Activated CD4-positive, alpha-beta memory T cell treated with anti-CD3 and anti-CD28 coated beads, Interleukin-2, amount 10 ng/mL, durations not matched to agents 7 days and 5 days (primary cell): ENCODE measurements at regions not wholly inside any gene's neighbourhood (a gene's known extent, or its start where the extent isn't known, plus 50 kb on each side); places are given as distances from the start of the nearest gene placed in this dataset.

Source experiments
- CTCF ChIA-PET: fragments of 350-600 bp; sonication (Branson Sonifier 250); formaldehyde crosslinking; loops from one replicate; lab custom pipeline; 2021; ENCODE audit warnings: antibody characterized with exemption, inconsistent platforms; lab: Charles Lee
- POLR2A ChIA-PET: fragments of 350-600 bp; sonication (Branson Sonifier 250); formaldehyde crosslinking; loops from one replicate; lab custom pipeline; 2021; ENCODE audit warnings: antibody characterized with exemption; lab: Charles Lee
- DNase-seq: peaks from one replicate; pipeline ENCODE4 v3.0.0-alpha.2; 2020
- H3K27ac Mint-ChIP-seq: one replicate; pipeline ENCODE4 v1.8.0; 2021; ENCODE audit warnings: mild to moderate bottlenecking, mixed read lengths
- H3K27me3 Mint-ChIP-seq: one replicate; pipeline ENCODE4 v1.8.0; 2021; ENCODE audit warnings: mixed read lengths
- H3K36me3 Mint-ChIP-seq: one replicate; pipeline ENCODE4 v1.8.0; 2021; ENCODE audit warnings: low read depth, mixed read lengths
- H3K4me1 Mint-ChIP-seq: one replicate; pipeline ENCODE4 v1.8.0; 2021; ENCODE audit warnings: mixed read lengths
- H3K4me3 Mint-ChIP-seq: one replicate; pipeline ENCODE4 v1.8.0; 2021; ENCODE audit warnings: mild to moderate bottlenecking, mixed read lengths
- H3K9me3 Mint-ChIP-seq: one replicate; pipeline ENCODE4 v1.8.0; 2021; ENCODE audit warnings: mixed read lengths

DNA sequence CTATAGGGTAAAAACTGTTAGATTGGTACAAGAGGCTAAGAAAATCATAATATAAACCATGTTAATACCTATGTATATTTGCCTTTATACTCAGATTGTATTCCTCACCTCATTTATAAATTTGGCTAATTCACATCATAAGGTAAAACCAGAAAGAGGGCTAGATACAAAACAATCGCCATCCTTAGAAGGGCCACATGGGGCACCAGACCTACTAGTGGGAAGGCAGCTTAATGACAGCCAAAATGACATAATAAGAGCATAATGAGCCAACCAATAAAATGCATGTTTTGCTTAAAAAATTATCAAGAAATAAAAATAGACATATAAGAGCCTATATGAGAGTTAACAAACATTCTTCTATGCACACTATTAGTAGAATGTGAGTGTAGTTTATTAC lies 107.3 kb upstream of the PRDX4 start:
- H3K4me3 Mint-ChIP-seq: no peak overlapping the region
- H3K36me3 Mint-ChIP-seq: no peaks in the 10 kb centered on the region
- H3K27me3 Mint-ChIP-seq: no peaks in the 10 kb centered on the region
- no peak overlapping the region for H3K27ac Mint-ChIP-seq
- no peaks in the 10 kb centered on the region for H3K9me3 Mint-ChIP-seq
- no peak for DNase-seq
- no peaks in the 10 kb centered on the region for H3K4me1 Mint-ChIP-seq
- ChIA-PET POLR2A (no interaction called here), CTCF (no interaction called here)

DNA sequence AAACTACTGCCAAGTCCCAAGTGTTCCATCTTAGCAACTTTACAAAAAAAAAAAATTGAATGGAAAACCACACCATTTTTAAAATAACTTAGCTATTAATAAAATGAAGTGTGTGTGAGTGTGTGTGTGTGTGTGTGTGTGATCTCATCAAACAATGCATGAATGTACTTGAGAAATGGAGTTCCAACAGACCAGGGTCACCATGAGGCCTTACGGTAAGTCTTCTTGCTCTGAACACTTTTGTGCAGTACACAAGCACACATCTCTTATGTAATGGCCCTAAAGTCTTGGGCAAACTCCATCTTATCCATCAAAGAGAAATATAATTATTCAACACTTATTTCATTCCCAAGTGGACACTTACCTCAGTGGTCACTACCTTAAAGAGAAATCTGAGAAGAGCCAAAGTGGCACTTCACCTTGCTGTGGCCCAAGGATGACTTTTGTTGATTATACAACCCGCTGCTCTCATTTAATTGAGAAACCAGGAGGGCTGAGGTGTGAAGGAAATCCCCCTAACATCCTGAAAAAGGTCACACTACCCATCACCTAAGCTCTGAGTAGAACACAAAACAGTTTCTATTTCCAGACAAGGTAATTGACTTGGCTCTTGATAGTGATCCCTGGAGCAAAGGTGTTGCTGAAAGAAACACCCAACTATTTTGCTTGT lies 96.5 kb upstream of the PRDX4 start:
- DNase-seq: no peak
- no peak overlapping the region for H3K4me3 Mint-ChIP-seq
- H3K9me3 Mint-ChIP-seq: no peaks in the 10 kb centered on the region
- ChIA-PET CTCF (no interaction called here), POLR2A (no interaction called here)
- no peaks in the 10 kb centered on the region for H3K27me3 Mint-ChIP-seq
- H3K4me1 Mint-ChIP-seq: no peaks in the 10 kb centered on the region
- H3K36me3 Mint-ChIP-seq: no peaks in the 10 kb centered on the region
- H3K27ac Mint-ChIP-seq: no peak overlapping the region

DNA sequence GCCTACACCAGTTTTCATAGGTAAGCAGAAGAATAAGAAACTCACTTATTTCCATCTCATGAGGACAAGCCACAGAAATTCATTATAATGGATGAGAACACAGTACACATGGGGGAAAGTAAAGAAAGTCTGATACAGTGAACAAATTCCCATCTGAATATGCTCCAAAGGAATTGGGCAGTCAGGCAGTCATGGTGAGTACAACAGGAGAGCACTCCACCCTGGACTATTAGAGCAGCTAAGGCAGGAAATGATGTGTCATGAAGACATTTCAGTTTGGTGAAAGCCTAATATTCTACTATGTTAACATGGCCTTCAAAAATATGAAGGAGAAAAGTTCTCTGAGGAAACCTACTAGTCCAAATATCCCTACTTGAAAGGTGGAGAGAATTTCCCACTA lies 92.0 kb upstream of the PRDX4 start:
- no peaks in the 10 kb centered on the region for H3K4me1 Mint-ChIP-seq
- POLR2A ChIA-PET: no interaction called here

DNA sequence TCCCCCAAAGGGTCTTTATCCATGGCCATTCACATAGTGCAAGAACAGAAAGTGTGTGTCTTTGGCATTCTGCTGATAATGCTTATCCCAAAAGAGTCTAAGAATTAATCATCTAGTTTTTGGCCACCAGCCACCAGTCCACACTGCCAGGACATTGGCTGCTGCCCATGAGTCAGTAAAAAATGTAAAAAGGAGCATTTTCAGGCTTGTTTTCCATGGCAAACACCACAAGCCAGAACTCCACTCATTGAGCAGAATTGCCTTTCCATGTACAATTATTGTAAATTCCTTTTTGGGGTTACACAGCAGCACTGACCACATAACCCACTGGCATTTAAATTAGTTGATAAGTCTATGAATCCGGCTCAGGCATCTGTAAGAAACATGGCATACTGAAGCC lies 89.2 kb upstream of the PRDX4 start:
- Mint-ChIP-seq H3K27ac (no peak overlapping the region), H3K4me1 (no peaks in the 10 kb centered on the region), H3K4me3 (no peak overlapping the region), H3K9me3 (no peaks in the 10 kb centered on the region), H3K27me3 (no peaks in the 10 kb centered on the region), H3K36me3 (no peaks in the 10 kb centered on the region)
- DNase-seq: no peak
- ChIA-PET CTCF (no interaction called here), POLR2A (no interaction called here)

More for the DNA sequence above, 92.0 kb upstream of the PRDX4 start:
- CTCF ChIA-PET: no interaction called here
- Mint-ChIP-seq H3K27ac (no peak overlapping the region), H3K4me3 (no peak overlapping the region), H3K9me3 (no peaks in the 10 kb centered on the region), H3K36me3 (no peaks in the 10 kb centered on the region), H3K27me3 (no peaks in the 10 kb centered on the region)
- no peak for DNase-seq

DNA sequence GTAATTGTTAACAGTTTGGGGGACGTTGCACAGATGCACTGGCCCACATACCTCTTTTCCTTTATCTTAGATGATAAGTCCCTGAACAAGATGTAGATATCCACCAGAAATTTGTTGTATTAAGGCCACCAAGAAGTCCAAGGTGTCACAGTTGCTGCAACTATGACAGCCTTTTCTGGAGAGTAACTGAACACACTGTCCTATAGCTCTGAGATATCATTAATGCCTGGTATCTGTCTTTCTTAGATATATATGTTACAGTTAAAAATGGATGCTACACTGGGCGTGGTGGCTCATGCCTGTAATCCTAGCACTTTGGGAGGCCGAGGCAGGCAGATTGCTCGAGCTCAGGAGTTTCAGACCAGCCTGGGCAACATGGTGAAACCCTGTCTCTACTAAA lies 77.8 kb upstream of the PRDX4 start:
- Mint-ChIP-seq H3K27me3 (no peaks in the 10 kb centered on the region), H3K36me3 (no peaks in the 10 kb centered on the region), H3K4me1 (no peaks in the 10 kb centered on the region), H3K9me3 (no peaks in the 10 kb centered on the region), H3K4me3 (no peak overlapping the region), H3K27ac (no peak overlapping the region)
- ChIA-PET CTCF (no interaction called here), POLR2A (no interaction called here)
- DNase-seq: no peak

DNA sequence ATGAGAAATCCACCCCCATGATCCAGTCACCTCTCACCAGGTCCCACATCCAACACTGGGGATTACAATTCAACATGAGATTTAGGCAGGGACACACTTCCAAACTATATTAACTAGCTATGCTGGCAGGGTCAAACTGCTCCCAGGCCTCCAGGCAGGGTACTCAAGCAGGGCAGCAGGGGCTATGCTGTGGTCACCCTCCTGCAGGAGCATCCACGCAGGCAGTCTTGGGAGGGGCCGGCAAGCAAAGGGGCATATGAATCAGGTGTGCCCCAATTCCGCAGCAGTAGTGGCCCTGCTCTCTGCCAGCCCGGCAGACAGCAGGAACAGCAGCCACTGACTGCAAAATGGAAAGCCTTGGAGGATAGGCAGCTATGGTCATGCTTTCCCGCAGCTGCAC lies 74.6 kb upstream of the PRDX4 start:
- no peaks in the 10 kb centered on the region for H3K36me3 Mint-ChIP-seq
- ChIA-PET POLR2A (no interaction called here), CTCF (no interaction called here)
- no peak overlapping the region for H3K4me3 Mint-ChIP-seq
- DNase-seq: no peak
- no peak overlapping the region for H3K27ac Mint-ChIP-seq
- no peaks in the 10 kb centered on the region for H3K27me3 Mint-ChIP-seq
- H3K9me3 Mint-ChIP-seq: no peaks in the 10 kb centered on the region
- H3K4me1 Mint-ChIP-seq: no peaks in the 10 kb centered on the region

DNA sequence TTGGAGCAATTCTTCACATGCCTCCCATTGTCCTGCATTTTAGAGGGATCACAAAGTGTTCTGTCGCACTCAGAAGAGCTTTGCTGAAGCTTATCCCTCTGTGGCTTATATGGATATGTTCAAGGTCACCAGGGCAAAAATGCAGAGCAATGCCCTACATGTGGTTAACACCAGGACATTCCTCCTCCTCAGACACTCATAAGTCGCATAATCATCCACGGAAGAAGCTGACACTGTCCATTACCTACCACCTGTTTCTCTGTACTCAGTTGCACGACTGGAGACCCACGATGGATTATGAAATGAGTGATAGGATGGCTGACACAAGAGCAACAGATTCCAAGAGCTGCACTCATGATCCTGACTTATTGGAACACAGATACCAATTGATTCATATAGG lies 68.7 kb upstream of the PRDX4 start:
- H3K36me3 Mint-ChIP-seq: no peaks in the 10 kb centered on the region
- H3K4me1 Mint-ChIP-seq: no peaks in the 10 kb centered on the region
- no peak overlapping the region for H3K27ac Mint-ChIP-seq
- no peaks in the 10 kb centered on the region for H3K27me3 Mint-ChIP-seq
- no peak for DNase-seq
- CTCF ChIA-PET: no interaction called here
- POLR2A ChIA-PET: no interaction called here
- no peak overlapping the region for H3K4me3 Mint-ChIP-seq
- H3K9me3 Mint-ChIP-seq: no peaks in the 10 kb centered on the region

DNA sequence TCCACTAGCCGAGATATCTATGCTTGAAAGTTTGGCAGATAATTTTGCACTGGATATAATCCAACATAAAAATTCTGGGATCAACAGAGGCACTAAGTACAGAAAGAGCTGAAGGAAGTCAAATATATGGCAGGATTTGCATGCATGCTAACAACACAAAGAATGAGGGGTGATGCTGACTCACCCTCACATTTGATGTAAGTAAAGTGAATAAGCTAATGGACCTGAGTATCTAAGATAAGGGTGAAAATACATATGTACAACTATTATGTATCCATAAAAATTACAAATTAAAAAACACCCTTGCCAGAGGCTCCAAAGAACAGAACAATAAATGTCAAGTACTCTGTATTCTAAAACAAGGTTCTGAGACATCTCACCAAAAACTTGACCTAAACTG lies 63.8 kb upstream of the PRDX4 start:
- Mint-ChIP-seq H3K9me3 (no peaks in the 10 kb centered on the region), H3K4me1 (no peaks in the 10 kb centered on the region), H3K36me3 (no peaks in the 10 kb centered on the region), H3K27me3 (no peaks in the 10 kb centered on the region), H3K4me3 (no peak overlapping the region), H3K27ac (no peak overlapping the region)
- ChIA-PET CTCF (no interaction called here), POLR2A (no interaction called here)
- DNase-seq: no peak

DNA sequence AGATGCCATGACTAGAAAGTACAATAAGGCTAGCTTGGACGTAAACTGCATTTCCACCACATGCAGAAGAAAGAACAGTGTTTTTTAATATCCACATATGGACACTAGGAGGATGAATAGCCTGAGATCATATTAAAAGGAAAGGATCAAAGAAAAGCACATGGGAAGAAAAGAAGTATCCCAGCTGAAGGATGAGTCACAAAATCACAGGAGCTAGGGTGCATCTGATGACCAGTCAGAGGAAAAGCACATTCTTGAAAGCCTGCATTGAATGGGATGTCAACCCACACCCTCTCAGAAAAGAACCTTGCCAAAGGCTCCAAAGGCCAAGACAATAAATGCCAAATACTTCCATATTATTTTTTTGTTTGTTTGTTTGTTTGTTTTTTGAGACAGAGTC lies 56.8 kb upstream of the PRDX4 start:
- ChIA-PET CTCF (interaction anchor here (0.6 kb wide), 1 partner anchor 115 kb away, joined by 3 read pairs; no protein-coding TSS in a partner anchor), POLR2A (no interaction called here)
- Mint-ChIP-seq H3K9me3 (no peaks in the 10 kb centered on the region), H3K27ac (no peak overlapping the region), H3K4me1 (no peaks in the 10 kb centered on the region), H3K36me3 (no peaks in the 10 kb centered on the region), H3K4me3 (no peak overlapping the region), H3K27me3 (peaks cover 3% of the 10 kb centered on the region)
- DNase-seq: no peak

DNA sequence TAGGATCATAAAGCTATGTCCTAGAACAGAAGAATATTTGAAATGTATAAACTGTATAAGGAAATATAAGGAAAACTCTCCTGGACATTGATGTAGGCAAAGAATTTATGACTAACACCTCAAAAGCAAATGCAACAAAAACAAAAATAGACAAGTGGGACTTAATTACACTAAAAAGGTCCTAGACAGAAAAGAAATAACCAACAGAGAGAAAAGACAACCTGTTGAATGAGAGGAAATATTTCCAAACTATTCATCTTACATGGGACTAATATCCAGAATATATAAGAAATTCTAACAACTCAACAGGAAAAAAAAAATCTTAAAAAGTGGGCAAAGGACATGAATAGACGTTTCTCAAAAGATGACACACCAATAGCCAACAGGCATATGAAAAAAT lies 54.4 kb upstream of the PRDX4 start:
- DNase-seq: no peak
- Mint-ChIP-seq H3K9me3 (no peaks in the 10 kb centered on the region), H3K4me1 (no peaks in the 10 kb centered on the region), H3K4me3 (no peak overlapping the region), H3K27ac (no peak overlapping the region), H3K27me3 (peaks cover 3% of the 10 kb centered on the region), H3K36me3 (no peaks in the 10 kb centered on the region)
- POLR2A ChIA-PET: no interaction called here
- CTCF ChIA-PET: no interaction called here

DNA sequence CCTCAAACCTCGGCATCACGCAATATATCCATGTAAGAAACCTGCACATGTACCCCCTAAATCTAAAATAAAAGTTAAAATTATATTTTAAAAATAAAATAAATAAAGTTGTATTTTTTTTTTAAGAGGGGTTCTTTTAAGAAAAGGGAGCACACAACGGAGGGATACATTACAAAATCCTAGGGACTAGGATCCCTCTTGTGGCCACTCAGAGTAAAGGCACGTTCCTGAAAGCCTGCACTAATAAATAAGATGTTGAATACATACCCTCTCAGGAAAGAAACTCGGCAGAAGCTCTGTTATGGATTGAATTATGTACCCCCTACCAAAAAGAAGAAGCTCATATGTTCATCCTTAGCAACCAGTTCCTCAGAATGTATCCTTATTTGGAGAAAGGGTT lies 50.9 kb upstream of the PRDX4 start:
- H3K4me1 Mint-ChIP-seq: no peaks in the 10 kb centered on the region
- CTCF ChIA-PET: no interaction called here
- H3K9me3 Mint-ChIP-seq: no peaks in the 10 kb centered on the region
- no peak for DNase-seq
- H3K4me3 Mint-ChIP-seq: no peak overlapping the region
- H3K27me3 Mint-ChIP-seq: peaks cover 3% of the 10 kb centered on the region
- POLR2A ChIA-PET: no interaction called here
- H3K27ac Mint-ChIP-seq: no peak overlapping the region
- H3K36me3 Mint-ChIP-seq: no peaks in the 10 kb centered on the region
